ENCODE measurements at regions not wholly inside any gene's neighbourhood (a gene's known extent, or its start where the extent isn't known, plus 50 kb on each side); places are given as distances from the start of the nearest gene placed in this dataset.

DNA sequence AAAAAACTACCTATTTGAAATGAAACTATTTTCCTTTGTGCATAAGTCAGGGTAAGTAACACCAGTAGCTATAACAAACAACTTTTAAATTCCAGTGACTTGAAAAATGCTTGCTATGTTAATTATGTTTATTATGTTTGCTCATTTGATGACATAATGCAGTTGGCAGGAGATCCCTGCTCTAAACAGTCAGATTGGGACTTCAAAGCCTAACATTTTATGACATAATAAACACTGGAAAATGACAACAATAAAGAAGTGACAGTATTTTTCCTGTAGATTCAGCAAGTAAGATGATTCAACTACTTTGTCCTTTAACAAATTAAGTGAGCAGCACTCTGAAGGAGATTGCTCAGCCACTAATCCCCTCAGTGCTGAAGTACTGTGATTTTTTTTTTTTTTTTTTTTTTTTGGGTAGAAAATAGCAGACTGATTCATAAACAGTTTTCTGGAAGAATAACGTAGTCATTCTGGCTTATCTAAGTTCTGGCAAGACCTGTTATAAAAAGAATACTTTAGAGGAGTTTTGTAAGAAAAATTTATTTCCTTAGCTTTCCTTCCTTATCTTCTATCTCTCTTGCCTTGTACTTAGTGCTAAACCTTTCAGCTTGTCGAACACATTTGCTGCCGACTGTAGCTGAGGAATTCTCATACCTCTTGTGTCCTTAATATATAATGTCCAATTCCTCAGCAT lies 207.2 kb downstream of the PTGER3 start:
- 54 to 66% methylated on average over 3 of the region's 3 CpGs for WGBS, 2 donors
- no peak for DNase-seq
- H3K36me3 ChIP-seq, result no peaks in the 10 kb centered on the region

DNA sequence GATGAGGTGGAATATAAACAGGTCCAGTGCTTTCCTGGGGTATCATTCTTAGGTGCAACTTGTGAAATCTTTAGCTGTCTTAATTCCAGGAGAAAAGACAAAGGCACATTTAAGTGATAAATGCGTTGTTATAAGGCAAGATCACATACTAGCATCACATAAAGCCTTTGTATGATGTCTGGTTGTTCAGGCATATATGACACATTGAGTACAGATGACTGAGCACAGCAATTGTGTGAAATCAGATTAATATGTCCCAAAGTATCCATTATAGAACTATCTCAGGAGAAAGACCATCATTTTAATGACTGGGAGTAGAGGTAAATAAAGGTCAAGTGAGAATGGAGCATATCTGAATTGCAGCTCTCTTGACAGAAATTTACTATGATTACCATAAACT lies 205.1 kb downstream of the PTGER3 start:
- intact Hi-C loops (cut with DNase I), result no loop called here
- Histone ChIP-seq H3K4me3 (no peak overlapping the region), H3K4me1 (no peaks in the 10 kb centered on the region), H3K36me3 (no peaks in the 10 kb centered on the region), H3K27me3 (no peaks in the 10 kb centered on the region), H3K27ac (no peak overlapping the region), H3K9me3 (no peaks in the 10 kb centered on the region)
- TF ChIP-seq EP300 (IDR thresholded peaks at IDR 0.05) (no peak), POLR2A (IDR thresholded peaks at IDR 0.05) (no peak), POLR2AphosphoS5 (IDR thresholded peaks at IDR 0.05) (no peak)
- TF ChIP-seq, protein P1, sequence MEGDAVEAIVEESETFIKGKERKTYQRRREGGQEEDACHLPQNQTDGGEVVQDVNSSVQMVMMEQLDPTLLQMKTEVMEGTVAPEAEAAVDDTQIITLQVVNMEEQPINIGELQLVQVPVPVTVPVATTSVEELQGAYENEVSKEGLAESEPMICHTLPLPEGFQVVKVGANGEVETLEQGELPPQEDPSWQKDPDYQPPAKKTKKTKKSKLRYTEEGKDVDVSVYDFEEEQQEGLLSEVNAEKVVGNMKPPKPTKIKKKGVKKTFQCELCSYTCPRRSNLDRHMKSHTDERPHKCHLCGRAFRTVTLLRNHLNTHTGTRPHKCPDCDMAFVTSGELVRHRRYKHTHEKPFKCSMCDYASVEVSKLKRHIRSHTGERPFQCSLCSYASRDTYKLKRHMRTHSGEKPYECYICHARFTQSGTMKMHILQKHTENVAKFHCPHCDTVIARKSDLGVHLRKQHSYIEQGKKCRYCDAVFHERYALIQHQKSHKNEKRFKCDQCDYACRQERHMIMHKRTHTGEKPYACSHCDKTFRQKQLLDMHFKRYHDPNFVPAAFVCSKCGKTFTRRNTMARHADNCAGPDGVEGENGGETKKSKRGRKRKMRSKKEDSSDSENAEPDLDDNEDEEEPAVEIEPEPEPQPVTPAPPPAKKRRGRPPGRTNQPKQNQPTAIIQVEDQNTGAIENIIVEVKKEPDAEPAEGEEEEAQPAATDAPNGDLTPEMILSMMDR (IDR thresholded peaks at IDR 0.05), result no peak
- WGBS, 2 donors, result 65 to 74% methylated on average over 1 of the region's 1 CpG
- no peak for DNase-seq

More for the DNA sequence above, 207.2 kb downstream of the PTGER3 start:
- Histone ChIP-seq H3K4me1 (no peaks in the 10 kb centered on the region), H3K27ac (no peak overlapping the region), H3K27me3 (no peaks in the 10 kb centered on the region), H3K4me3 (no peak overlapping the region), H3K9me3 (no peaks in the 10 kb centered on the region)
- intact Hi-C loops (cut with DNase I), result no loop called here
- TF ChIP-seq POLR2A (IDR thresholded peaks at IDR 0.05), result no peak
- TF ChIP-seq, protein P1 (IDR thresholded peaks at IDR 0.05), result no peak
- no peak for TF ChIP-seq POLR2AphosphoS5 (IDR thresholded peaks at IDR 0.05)
- TF ChIP-seq EP300 (IDR thresholded peaks at IDR 0.05), result no peak

DNA sequence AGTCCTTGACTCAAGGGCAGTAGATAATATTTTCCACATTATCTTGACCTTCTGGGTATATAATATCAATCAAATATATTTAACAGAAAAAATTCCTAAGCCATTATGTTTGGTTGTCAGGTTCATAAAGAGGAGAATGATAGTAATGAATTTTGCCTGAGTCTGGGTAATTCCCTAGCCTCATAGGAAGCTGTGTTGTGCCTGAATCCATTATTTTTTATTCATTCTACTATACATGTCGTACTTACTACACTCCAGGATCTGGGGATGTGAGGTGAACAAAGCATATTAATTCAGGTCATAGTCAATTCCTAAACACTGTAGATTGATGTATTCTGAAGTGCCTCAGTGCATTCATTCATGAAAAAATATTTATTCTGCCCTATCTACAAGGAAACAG lies 204.2 kb downstream of the PTGER3 start:
- H3K9me3 ChIP-seq, result no peaks in the 10 kb centered on the region
- intact Hi-C loops (cut with DNase I), result no loop called here
- H3K4me3 ChIP-seq, result no peak overlapping the region
- no peaks in the 10 kb centered on the region for H3K4me1 ChIP-seq
- TF ChIP-seq POLR2AphosphoS5 (IDR thresholded peaks at IDR 0.05) (no peak), EP300 (IDR thresholded peaks at IDR 0.05) (no peak), POLR2A (IDR thresholded peaks at IDR 0.05) (no peak)
- TF ChIP-seq, protein P1 (IDR thresholded peaks at IDR 0.05), result no peak
- no peak overlapping the region for H3K27ac ChIP-seq
- DNase-seq, result no peak
- 70 to 80% methylated on average over 1 of the region's 1 CpG for WGBS, 2 donors
- H3K27me3 ChIP-seq, result no peaks in the 10 kb centered on the region
- H3K36me3 ChIP-seq, result no peaks in the 10 kb centered on the region

DNA sequence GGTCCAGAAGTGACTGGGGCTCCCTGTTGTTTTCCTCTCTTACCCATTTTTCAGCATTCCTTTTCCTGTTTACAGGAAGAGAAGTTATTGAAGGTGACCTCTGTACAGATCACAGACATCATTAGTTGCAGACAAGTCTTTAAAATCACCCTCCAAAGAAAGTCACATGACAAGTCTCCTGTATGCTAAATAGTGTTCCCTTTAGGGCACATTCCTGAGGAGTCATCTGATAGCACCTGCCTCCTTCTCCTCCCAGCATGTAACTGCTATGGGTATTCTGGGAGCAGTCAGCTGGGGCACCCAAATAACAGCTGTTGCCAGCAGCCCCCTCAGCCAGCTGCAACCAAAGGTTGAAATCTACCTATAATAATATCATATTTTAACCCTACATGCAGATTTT lies 200.6 kb downstream of the PTGER3 start:
- no peaks in the 10 kb centered on the region for H3K36me3 ChIP-seq
- TF ChIP-seq POLR2A (IDR thresholded peaks at IDR 0.05), result no peak
- TF ChIP-seq EP300 (IDR thresholded peaks at IDR 0.05), result no peak
- TF ChIP-seq, protein P1 (IDR thresholded peaks at IDR 0.05), result no peak
- no peak for TF ChIP-seq POLR2AphosphoS5 (IDR thresholded peaks at IDR 0.05)
- H3K27ac ChIP-seq, result no peak overlapping the region
- no peak for DNase-seq
- H3K27me3 ChIP-seq, result no peaks in the 10 kb centered on the region
- H3K4me1 ChIP-seq, result no peaks in the 10 kb centered on the region
- intact Hi-C loops (cut with DNase I), result no loop called here
- no peaks in the 10 kb centered on the region for H3K9me3 ChIP-seq
- H3K4me3 ChIP-seq, result no peak overlapping the region

DNA sequence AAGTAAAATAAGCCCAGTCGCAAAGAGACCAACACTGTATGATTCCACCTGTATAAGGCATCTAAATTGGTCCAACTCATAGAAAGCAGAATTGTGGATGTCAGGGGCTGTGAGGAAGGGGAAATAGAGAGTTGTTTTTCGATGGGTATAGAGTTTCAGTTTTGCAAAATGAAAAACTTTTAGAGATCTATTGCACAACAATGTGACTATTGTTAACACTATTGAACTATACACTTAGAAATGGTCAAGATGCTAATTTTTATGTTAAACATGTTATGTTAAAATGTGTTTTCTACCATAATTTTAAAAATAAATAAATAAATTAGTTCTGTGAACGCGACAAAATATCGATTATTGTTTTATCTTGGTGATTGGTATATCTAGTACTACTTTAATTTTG lies 192.4 kb downstream of the PTGER3 start:
- Histone ChIP-seq H3K4me1 (no peaks in the 10 kb centered on the region), H3K27ac (no peak overlapping the region), H3K36me3 (no peaks in the 10 kb centered on the region), H3K27me3 (no peaks in the 10 kb centered on the region), H3K9me3 (peaks cover 0 to 2% (median 0%) of the 10 kb centered on the region in 4 donors), H3K4me3 (no peak overlapping the region)
- intact Hi-C loops (cut with DNase I), result no loop called here
- WGBS, 2 donors, result 75 to 76% methylated on average over 5 of the region's 5 CpGs
- DNase-seq, result no peak
- no peak for TF ChIP-seq POLR2A (IDR thresholded peaks at IDR 0.05)
- no peak for TF ChIP-seq POLR2AphosphoS5 (IDR thresholded peaks at IDR 0.05)
- TF ChIP-seq, protein P1 (IDR thresholded peaks at IDR 0.05), result no peak
- no peak for TF ChIP-seq EP300 (IDR thresholded peaks at IDR 0.05)

Data from sigmoid colon (tissue), 6 donors.